ENCODE measurements at regions not wholly inside any gene's neighbourhood (a gene's known extent, or its start where the extent isn't known, plus 50 kb on each side); places are given as distances from the start of the nearest gene placed in this dataset.

- TF ChIP-seq, protein P1, sequence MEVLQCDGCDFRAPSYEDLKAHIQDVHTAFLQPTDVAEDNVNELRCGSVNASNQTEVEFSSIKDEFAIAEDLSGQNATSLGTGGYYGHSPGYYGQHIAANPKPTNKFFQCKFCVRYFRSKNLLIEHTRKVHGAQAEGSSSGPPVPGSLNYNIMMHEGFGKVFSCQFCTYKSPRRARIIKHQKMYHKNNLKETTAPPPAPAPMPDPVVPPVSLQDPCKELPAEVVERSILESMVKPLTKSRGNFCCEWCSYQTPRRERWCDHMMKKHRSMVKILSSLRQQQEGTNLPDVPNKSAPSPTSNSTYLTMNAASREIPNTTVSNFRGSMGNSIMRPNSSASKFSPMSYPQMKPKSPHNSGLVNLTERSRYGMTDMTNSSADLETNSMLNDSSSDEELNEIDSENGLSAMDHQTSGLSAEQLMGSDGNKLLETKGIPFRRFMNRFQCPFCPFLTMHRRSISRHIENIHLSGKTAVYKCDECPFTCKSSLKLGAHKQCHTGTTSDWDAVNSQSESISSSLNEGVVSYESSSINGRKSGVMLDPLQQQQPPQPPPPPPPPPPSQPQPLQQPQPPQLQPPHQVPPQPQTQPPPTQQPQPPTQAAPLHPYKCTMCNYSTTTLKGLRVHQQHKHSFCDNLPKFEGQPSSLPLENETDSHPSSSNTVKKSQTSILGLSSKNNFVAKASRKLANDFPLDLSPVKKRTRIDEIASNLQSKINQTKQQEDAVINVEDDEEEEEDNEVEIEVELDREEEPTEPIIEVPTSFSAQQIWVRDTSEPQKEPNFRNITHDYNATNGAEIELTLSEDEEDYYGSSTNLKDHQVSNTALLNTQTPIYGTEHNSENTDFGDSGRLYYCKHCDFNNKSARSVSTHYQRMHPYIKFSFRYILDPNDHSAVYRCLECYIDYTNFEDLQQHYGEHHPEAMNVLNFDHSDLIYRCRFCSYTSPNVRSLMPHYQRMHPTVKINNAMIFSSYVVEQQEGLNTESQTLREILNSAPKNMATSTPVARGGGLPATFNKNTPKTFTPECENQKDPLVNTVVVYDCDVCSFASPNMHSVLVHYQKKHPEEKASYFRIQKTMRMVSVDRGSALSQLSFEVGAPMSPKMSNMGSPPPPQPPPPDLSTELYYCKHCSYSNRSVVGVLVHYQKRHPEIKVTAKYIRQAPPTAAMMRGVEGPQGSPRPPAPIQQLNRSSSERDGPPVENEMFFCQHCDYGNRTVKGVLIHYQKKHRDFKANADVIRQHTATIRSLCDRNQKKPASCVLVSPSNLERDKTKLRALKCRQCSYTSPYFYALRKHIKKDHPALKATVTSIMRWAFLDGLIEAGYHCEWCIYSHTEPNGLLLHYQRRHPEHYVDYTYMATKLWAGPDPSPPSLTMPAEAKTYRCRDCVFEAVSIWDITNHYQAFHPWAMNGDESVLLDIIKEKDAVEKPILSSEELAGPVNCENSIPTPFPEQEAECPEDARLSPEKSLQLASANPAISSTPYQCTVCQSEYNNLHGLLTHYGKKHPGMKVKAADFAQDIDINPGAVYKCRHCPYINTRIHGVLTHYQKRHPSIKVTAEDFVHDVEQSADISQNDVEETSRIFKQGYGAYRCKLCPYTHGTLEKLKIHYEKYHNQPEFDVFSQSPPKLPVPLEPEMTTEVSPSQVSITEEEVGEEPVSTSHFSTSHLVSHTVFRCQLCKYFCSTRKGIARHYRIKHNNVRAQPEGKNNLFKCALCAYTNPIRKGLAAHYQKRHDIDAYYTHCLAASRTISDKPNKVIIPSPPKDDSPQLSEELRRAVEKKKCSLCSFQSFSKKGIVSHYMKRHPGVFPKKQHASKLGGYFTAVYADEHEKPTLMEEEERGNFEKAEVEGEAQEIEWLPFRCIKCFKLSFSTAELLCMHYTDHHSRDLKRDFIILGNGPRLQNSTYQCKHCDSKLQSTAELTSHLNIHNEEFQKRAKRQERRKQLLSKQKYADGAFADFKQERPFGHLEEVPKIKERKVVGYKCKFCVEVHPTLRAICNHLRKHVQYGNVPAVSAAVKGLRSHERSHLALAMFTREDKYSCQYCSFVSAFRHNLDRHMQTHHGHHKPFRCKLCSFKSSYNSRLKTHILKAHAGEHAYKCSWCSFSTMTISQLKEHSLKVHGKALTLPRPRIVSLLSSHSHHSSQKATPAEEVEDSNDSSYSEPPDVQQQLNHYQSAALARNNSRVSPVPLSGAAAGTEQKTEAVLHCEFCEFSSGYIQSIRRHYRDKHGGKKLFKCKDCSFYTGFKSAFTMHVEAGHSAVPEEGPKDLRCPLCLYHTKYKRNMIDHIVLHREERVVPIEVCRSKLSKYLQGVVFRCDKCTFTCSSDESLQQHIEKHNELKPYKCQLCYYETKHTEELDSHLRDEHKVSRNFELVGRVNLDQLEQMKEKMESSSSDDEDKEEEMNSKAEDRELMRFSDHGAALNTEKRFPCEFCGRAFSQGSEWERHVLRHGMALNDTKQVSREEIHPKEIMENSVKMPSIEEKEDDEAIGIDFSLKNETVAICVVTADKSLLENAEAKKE (CRISPR knock-in tag; IDR thresholded peaks at IDR 0.05), result no peak
- no peak for TF ChIP-seq CREB1 (CRISPR knock-in tag; IDR thresholded peaks at IDR 0.05; ENCODE audit: low read depth)
- TF ChIP-seq ZNF331 (CRISPR knock-in tag; IDR thresholded peaks at IDR 0.05; ENCODE audit: low read depth), result no peak
- TF ChIP-seq POLR2AphosphoS5 (IDR thresholded peaks at IDR 0.05; ENCODE audit: low read depth), result no peak
- TF ChIP-seq REST (IDR thresholded peaks at IDR 0.05; ENCODE audit: unreplicated experiment), result no peak
These were observed 159.7 kb upstream of the NTF3 start (continued) for GRCh38 chr12:5272018-5272785.
